Occipital lobe (tissue), 1 donor: ENCODE measurements at regions not wholly inside any gene's neighbourhood (a gene's known extent, or its start where the extent isn't known, plus 50 kb on each side); places are given as distances from the start of the nearest gene placed in this dataset.
"Not testable (repeated sequence)": the region's sequence is repeated elsewhere in the genome, so short reads cannot be mapped to it uniquely, and the experiment has no call there.

ENCODE experiments used
- DNase-seq: peaks from one replicate; lab custom pipeline; 2025; lab: John Stamatoyannopoulos, UW

DNA sequence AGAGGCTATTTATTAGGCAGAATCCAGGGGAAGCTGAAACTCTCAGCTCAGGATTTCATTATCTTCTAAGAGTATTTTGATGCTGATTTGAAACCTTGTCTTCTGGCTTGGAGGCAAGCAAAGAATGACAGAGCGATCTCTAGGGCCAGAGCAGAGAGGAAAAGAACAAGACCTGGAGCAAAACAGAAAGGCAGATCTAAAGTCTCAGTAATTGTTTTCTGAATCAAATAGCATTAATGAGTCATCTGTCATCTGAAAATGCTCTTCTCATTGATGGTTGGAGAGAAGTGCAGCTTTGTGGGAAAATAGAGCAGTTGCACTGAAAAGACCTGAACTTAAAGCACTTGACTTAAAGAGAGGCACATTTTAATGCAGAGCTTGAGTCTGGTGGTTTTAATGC is 385.9 kb downstream of the RAP2B start:
- DNase-seq: no peak

DNA sequence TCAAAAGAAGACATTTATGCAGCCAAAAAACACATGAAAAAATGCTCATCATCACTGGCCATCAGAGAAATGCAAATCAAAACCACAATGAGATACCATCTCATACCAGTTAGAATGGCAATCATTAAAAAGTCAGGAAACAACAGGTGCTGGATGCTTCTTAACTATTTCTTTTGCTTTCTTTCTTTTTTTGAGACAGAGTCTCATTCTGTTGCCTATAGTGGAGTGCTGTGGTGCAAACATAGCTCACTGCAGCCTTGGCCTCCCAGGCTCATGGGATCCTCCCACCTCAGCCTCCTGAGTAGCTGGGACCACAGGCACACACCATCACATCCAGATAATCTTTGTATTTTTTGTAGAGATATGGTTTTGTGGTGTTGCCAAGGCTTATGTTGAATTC is 387.7 kb downstream of the RAP2B start:
- not testable (repeated sequence) for DNase-seq

DNA sequence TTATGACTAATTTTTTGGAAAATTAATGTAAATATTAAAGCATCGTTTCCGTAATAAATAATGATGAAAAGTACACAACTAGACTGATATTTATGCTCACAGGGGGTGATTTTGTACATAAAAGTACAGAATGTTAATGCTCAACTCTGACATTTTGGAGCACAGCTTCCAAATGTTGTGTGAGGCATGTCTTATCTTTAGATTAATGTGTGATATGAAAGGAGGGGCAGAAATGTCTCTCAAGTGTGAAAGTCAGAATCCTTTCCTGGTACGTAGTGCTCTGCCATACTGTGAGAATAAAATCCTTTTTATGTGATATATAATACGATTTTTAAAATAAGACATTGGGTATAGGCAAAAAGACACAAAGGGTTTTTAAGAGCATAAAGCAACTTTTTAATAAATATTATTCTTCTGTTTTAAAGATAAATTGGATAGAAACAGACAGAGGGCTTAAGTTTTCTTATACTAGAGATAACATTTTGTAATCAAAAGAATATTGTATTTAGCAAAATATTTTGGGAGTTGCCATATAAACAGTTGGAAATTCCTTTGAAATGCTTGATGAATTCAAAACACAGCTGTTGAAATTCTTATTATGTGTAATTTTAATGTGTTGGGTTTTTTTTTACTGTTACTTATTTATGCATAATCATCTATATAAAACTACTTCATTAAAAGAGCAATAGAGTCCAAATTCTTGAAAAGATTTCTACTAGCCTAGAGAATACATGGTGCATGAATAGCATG is 389.7 kb downstream of the RAP2B start:
- DNase-seq: no peak

DNA sequence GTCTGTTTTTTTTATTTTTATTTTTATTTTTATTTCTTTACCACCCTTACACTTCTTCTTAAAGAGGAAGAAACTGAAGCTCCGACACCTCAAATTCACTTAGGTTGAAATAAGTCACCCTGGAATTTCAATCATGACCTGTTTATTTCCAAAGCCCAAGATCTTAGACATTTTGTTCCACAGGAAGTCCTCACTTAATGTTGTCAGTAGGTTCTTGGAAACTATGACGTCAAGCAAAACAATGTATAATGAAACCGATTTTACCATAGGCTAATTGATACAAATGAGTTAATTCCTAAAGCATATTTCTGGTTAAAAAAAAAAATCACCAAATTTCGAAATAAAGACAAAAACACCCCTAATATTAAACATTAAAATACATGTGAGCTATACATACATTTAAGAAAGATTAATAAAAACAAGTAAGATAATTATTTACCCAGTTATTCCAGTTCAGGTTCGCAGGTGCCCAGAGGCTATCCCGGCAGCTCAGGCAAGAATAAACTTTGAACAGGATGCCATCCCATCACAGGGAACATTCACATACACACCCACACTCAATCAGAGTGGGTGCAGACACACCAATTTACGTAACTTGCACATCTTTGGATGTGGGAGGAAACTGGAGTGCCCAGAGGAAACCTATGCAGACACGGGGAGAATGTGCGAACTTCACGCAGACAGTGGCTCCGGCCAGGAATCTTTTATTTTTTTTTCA is 391.0 kb downstream of the RAP2B start:
- no peak for DNase-seq

DNA sequence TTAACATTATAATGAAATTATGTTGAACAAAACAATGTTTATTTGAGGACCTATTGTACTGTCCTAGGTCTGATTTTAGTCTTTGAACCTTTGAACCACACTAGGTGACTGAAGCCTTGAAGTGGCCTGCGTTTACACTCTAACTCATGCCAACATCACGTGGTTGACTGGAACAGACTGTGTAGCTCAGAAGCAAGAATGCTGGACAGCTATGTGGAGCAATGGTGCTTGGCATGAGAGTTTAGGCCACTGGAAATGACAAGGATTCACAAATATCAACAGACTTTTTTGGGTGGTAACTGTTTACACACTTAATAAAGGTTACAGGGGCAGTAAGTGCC is 391.5 kb downstream of the RAP2B start:
- DNase-seq: no peak

DNA sequence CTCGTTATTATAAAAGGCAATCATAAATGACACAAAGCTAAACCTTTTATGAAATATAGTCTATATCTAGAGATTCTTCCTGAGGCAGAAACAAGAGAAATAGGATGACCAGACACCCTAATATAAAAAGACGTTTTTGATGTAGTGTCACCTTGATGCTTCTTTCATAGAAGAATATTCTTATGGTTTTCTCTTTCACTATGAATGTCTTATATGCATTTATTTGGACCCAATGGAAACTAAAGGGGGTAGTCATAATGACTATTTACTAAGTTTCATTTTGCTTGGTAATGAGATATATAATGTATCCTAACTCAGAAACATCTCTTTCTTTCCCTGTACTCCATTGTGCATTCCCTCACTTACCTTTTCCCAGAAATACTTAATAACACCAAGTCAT is 393.9 kb downstream of the RAP2B start:
- DNase-seq: no peak

DNA sequence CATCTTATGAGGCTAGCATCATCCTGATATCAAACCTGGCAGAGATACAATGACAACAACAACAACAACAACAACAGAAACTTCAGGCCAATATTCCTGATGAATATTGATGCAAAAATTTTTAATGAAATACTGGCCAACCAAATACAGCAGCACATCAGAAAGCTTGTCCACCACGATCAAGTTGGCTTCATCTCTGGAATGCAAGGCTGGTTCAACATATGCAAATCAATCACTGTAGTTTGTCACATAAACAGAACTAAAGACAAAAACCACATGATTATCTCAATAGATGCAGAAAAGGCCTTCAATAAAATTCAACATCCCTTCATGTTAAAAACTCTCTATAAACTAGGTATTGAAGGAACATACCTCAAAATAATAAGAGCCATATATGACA is 397.3 kb downstream of the RAP2B start:
- DNase-seq: not testable (repeated sequence)

DNA sequence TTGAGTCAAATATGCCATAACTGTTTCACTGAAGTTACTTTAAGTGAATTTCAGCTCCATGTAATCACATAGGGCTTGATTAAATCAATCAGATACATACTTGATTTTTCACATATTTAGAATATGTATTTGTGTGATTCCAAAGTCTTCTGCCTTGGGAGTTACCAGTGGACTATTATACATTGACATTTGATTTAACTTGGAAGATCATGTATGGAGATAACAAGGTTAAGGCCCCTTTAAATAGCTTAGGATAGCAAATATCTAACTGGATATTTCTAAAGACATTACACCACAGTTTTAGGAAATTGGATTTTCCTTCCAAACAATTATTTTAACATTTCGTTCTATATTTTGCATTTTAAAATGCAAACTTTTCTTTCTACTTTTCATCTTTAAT is 405.0 kb downstream of the RAP2B start:
- DNase-seq: no peak

DNA sequence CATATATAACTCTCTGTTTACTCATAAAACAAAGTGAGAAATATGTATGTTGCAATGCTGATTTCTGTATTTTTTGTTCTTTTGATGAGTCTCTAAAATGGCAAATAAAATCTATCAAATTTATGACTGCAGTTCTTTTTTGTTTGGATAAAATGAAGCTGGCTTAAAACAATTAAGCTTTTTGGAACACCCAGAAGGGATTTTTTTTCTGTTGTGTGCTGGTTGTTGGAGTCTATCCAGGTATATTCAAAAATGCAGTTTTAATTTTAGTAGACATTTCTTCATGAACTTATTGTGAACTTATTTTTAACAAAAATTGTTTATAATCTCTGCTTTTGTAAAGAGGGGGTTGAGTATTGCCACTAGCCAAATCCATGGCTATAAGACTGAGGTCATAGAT is 405.5 kb downstream of the RAP2B start:
- DNase-seq: no peak

DNA sequence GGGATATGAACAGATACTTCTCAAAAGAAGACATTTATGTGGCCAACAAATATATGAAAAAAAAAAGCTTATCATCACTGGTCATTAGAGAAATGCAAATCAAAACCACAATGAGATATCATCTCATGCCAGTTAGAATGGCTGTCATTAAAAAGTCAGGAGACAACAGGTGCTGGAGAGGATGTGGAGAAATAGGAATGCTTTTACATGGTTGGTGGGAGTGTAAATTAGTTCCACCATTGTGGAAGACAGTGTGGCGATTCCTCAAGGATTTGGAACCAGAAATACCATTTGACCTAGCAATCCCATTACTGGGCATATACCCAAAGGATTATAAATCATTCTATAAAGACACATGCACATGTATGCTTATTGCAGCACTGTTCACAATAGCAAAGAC is 408.5 kb downstream of the RAP2B start:
- DNase-seq: not testable (repeated sequence)

DNA sequence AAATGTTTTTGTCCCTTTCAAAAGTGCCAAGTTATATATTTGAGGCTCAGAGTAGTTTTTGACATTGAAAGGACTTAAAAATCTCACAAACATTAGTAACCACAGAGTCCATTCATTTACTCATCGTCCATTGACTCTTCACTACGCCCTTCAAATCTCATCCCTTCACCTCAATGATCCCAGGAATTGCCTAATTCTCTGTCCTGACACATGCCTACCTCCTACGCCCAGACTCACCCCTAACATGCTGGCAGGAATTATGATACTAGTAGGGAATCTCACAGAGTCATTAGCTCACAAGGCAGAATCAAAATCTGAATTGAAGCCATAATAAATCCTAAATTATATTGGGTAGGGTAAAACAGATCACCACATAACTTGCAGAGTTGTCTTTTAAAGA is 410.1 kb downstream of the RAP2B start:
- no peak for DNase-seq

DNA sequence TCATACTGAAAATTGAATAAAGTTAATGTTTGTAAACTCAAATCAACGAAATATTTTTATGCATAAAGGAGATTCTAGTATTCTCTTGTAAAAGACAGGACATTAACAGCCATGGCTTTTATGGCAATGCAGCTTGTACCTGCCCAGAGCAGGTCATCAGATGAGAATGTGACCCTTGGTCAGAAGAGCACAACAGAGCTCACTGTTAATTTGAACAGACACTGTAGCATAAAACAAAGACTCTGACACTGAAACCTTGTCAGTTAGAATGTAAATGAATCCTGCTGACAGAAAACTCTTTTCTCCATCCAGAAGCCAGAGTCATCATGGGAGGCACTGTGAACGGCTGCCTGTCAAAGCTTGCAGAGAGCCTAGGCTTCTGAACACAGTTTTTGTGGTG is 410.6 kb downstream of the RAP2B start:
- no peak for DNase-seq

DNA sequence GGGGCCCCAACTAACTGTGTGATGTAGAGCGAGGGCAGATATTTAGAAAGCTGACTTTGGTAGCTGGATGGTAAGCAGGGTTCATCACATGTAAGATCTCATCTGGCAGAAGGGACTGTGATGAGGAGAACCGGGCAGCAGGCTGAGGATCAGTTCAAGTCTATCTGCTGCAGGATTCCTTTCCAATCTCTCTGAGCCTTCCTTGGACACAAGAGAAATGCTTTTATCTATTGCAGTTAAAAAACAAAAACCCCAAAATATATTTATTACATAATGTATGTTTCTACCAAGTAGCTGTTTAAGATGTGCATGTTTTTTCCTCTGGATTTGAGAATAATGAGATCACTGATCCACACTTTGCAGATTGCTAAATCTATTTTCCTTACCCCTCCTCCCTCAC is 411.5 kb downstream of the RAP2B start:
- DNase-seq: no peak

DNA sequence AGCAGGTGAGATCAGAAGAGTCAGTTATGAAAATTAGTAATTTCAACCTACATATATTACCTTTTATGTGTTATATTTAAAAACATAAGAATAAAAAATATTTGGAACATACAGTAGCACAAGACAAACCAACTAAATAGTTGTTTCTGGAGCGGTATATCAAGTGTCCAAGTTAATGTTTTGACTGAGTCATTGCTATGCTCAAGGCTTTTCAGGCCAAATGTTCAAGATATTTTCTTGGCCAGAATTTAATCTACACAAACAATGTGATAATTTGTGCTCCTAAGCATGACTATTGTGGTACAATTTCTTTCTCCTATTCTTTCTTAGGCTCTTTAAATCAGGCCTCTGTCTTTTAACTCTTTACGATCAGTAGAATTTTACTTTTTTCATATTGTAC is 412.4 kb downstream of the RAP2B start:
- DNase-seq: no peak

DNA sequence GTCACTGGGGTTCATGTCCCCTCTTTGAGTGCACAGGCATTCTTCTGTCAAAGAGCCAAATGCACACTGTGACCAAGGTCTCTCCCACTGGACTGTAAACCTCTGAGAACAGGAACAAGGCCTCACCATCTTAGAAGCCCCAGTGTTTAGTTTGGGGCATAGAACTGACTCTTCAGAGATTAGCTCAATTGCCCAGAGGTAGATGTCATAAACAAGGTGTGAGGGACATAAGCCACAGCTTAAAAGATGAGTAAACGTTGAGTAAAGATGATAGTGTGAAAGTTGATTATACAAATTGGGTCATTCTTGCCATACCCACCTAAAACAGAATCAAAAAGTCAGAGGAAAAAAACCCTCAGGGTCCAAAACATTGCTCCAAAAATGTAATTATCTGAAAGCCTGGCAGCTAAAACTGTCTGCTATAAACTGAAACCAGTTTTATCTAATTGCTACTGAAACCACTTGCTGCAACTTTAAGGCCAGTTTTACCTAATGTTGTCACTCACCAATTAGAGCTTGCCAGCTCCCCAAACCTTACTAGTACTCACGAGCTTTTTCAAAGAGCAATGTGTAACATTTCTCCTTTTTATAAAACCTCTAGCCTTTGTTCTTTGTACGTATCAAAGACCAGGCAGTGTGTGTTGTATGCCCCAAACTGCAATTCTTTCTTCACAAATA is 415.2 kb downstream of the RAP2B start:
- no peak for DNase-seq

DNA sequence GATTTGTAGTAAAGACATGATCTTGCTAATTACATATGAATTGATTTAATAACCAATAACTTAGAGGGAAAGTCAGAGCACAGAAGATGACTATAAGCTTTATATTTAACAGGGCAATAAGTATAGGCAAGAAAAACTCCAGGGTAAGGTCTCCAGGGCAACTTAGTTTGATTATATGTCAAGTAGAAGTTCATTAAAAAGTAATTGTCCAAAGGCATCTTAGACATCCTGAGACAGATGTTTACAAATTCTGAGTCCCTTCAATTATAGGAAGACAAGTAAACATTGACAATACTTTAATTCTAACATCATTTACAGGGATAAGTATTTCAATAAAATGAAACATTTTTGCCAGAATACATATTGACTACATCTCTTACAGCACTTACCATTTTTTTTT is 416.0 kb downstream of the RAP2B start:
- DNase-seq: no peak

DNA sequence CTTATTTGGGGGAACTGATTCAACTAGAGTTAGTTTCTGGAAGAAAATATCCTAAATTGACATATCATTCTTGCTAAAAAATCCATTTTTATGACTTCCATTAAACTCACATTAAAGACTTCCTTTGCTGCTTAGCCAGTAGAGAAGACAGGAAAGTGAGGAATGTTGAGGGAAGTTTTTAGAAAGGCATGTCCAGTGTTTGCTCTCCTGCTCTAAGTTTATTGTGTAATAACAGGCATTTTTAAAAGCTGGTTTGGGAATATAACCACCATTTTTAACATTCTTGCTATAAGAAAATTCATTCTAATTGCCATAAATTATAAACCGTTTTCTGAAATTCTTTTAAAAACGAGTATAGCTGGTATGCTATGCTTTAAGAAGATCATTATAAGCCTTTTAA is 428.0 kb downstream of the RAP2B start:
- DNase-seq: no peak

DNA sequence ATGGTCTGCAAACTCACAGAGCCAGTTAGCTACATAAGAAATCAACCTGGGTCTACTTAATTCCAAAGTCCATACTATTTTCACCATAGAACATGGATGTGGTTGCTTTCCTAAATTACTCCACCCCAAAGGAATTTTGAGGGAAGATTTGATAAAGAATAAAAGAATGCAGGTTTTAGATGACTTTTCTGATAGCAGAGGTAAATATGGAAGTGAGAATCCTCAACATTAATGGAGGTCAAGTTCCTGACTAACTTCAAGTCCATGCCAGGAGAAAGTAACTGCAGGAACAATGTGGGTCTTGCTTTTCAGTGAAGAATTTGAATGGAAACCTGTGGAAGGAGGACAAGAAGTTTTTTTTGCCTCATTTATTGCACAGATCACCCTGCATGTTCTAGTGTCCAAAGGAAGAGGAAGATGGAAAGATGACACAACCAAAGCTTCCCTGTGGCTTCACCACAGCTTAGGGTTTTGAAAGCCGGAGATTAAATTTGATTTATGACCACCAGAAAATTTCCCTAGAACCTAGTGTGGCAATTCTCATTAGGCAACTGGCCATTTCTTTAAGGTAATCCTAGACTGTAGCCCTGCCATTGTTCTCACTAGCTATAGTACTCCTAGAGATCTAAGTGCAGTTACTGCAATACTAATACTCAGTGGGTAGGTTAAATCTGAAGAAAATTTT is 429.7 kb downstream of the RAP2B start:
- no peak for DNase-seq

DNA sequence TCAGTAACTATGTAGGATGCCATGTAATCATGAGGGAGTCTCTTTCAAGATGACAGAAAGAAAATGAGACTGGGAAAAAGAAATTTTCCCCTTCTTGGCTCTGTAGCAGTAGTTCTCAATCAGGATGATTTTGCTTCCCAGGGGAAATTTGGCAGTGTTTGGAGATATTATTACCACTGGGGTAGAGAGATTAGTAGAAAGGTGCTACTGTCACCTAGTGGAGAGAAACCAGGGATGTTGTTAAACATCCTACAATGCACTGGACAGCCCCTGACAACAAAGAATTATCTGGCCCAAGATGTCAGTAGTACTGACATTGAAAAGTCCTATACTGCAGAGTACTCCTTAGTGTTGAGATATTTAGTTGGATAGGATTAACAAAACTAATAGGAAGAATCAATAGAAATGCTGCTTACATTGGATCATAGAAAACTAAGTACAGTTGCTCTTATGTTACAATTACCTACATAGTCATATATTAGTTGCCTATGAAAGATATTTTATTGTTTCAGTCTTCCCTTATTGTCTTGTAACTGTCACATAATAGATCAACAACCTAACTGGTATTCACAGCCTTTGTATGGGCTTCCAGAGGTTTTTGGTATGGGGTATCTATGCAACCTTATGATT is 433.3 kb downstream of the RAP2B start:
- no peak for DNase-seq

DNA sequence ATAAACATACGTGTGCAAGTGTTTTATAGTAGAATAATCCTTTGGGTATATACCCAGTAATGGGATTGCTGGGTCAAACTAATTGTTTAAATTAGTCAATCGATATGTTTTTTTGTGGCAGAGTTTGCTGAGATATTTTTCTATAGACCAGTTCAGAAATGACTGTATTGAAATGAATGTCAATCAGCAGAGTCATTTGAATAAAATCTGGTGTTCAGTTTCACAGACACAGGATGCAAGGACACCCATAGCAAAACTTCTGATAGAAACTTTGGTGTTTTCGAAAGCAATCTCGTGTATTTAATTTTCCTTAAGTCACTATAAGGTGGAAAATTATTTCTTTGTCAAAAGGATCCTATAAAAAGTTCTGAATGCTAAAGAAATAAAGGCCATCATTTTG is 434.4 kb downstream of the RAP2B start:
- no peak for DNase-seq

DNA sequence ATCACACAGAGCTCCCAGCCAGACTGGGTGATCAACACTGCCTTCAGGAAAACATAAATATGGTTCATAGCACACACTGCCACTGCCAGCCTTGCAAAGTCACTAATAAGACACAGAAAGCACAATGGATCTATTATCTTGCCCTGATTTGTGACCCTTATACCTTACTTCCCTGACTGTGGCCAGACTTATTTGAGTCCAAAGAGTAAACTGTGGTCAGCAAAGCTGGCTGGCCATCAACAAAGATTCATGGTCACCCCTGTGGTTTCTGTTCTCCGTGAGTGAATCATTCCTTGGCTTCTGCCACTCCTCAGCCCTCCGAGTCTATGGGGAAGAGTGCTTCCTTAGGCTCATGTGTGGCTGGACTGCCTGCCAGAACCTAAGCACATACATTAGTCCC is 437.7 kb downstream of the RAP2B start:
- DNase-seq: no peak

DNA sequence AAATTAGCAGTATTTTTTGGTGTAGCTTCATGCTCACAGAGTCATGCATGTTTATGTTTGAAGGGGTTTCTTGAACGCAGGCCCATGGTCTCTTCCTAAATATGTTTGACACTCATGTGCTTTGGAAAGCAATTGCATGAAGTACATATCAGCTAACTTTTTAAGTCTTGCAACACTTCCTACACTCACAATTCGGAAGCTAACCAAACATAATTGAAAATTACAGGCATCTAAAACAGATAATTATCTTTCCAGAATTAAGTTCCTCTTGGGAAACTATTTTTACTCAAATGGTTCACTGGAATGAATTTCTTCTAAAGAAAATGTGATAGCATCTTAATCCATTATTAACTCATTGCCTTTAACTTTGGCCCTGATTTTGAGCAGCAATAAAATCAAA is 438.9 kb downstream of the RAP2B start:
- DNase-seq: no peak
